HEK293T (cell line): ENCODE measurements at regions not wholly inside any gene's neighbourhood (a gene's known extent, or its start where the extent isn't known, plus 50 kb on each side); places are given as distances from the start of the nearest gene placed in this dataset.

Experiments
- CTBP1 ChIP-seq: fragments of 450-650 bp; IDR thresholded peaks from 2 replicates; pipeline ENCODE4 v1.6.1; 2016; ENCODE audit warnings: borderline replicate concordance
- FOXM1 ChIP-seq: fragments of 450-650 bp; IDR thresholded peaks from 2 replicates; pipeline ENCODE4 v1.6.1; 2017; ENCODE audit warnings: mild to moderate bottlenecking, borderline replicate concordance
- SP1 ChIP-seq: fragments of 450-650 bp; IDR thresholded peaks from 2 replicates; pipeline ENCODE4 v1.6.1; 2017
- SUZ12 ChIP-seq: fragments of 450-650 bp; IDR thresholded peaks from 2 replicates; pipeline ENCODE4 v1.6.1; 2016; ENCODE audit warnings: mild to moderate bottlenecking
- TARDBP ChIP-seq: fragments of 450-650 bp; IDR thresholded peaks from 2 replicates; pipeline ENCODE4 v1.6.1; 2016
- TF ChIP-seq, protein P1 (sequence below): fragments of 450-650 bp; IDR thresholded peaks from 2 replicates; pipeline ENCODE4 v1.6.1; 2016

DNA sequence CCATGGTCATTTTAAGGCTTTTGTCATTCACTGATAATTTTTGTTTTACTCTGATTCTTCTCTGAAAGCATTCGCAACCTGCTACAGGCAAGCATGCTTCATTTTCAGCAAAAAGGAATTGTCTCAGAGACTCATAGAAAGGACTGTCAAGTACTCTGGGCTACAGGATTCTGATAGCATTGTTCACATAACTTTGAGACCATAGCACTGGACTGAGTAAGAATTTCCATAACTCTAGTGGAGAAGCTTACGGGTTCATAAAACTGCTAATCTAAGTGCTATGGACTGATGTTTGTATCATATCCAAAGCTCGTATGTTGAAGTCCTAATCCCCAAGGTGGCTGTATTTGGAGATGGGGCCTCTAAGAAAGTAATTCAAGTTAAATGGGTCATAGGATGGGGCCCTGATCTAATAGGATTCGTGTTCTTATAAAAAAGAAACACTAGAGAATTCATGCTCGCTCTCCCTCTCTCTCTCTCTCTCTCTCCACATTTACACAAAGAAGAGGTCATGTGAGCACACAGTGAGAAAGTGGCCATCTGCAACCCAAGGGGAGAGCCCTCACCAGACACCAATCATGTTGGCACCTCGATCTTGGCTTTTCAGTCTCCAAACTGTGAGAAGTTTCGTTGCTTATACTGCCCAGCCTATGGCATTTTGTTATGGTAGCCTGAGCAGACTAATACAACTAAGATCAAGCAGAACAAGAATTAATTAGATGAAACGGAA, 60.4 kb downstream of the CRYGS start:
- TF ChIP-seq TARDBP (no peak), SP1 (no peak), CTBP1 (no peak), SUZ12 (no peak), FOXM1 (no peak)
- TF ChIP-seq, protein P1, sequence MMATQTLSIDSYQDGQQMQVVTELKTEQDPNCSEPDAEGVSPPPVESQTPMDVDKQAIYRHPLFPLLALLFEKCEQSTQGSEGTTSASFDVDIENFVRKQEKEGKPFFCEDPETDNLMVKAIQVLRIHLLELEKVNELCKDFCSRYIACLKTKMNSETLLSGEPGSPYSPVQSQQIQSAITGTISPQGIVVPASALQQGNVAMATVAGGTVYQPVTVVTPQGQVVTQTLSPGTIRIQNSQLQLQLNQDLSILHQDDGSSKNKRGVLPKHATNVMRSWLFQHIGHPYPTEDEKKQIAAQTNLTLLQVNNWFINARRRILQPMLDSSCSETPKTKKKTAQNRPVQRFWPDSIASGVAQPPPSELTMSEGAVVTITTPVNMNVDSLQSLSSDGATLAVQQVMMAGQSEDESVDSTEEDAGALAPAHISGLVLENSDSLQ = no peak
